HEK293 (cell line): ENCODE measurements at regions not wholly inside any gene's neighbourhood (a gene's known extent, or its start where the extent isn't known, plus 50 kb on each side); places are given as distances from the start of the nearest gene placed in this dataset.

Experiments
- CTCF ChIA-PET: fragments of 350-600 bp; formaldehyde crosslinking; extraction: SDS; loops from one replicate; lab custom pipeline; 2021; ENCODE audit warnings: antibody characterized with exemption; lab: Yijun Ruan, JAX
- POLR2A ChIA-PET: fragments of 300-600 bp; formaldehyde crosslinking; extraction: SDS; loops from one replicate; lab custom pipeline; 2020; ENCODE audit warnings: antibody characterized with exemption, inconsistent platforms; lab: Yijun Ruan, JAX
- H3K27ac ChIP-seq: fragments of 200-500 bp; sonication (Bioruptor generic); 2 replicates; pipeline ENCODE4 v1.5.1; 2014; ENCODE audit warnings: low read depth, low read length, control low read depth, inconsistent platforms; ENCODE audit errors: extremely low read depth
- H3K36me3 ChIP-seq, 2 experiments: fragments of 200-500 bp in 1 of 2; sonication (Bioruptor generic) in 1 of 2; 1 replicate in 1 of 2; 2 replicates in 1 of 2; pipeline ENCODE4 v1.5.1; 2014 to 2017; ENCODE audit warnings: inconsistent platforms in 2 of 2, low read length in 2 of 2; ENCODE audit not compliant: control insufficient read depth in 2 of 2, insufficient read depth in 1 of 2
- H3K4me1 ChIP-seq: fragments of 200-500 bp; sonication (Bioruptor generic); 2 replicates; pipeline ENCODE4 v1.5.1; 2014; ENCODE audit warnings: mild to moderate bottlenecking, low read length, inconsistent platforms; ENCODE audit not compliant: control insufficient read depth, insufficient read depth
- H3K4me3 ChIP-seq: 2 replicates; pipeline ENCODE4 v1.5.1; 2011; ENCODE audit warnings: low read depth, mild to moderate bottlenecking, control low read depth, low read length, moderate library complexity
- H3K9me3 ChIP-seq: fragments of 200-500 bp; sonication (Bioruptor generic); 2 replicates; pipeline ENCODE4 v1.5.1; 2014; ENCODE audit warnings: low read depth, low read length, inconsistent platforms; ENCODE audit not compliant: control insufficient read depth, insufficient read depth
- BCL6B ChIP-seq: fragments of 450-650 bp; formaldehyde crosslinking; IDR thresholded peaks from 2 replicates; pipeline ENCODE4 v1.5.1; 2017; ENCODE audit warnings: missing biosample characterization, missing genetic modification characterization
- FEZF1 ChIP-seq: fragments of 450-650 bp; formaldehyde crosslinking; IDR thresholded peaks from 2 replicates; pipeline ENCODE4 v1.5.1; 2016; ENCODE audit warnings: missing biosample characterization, missing genetic modification characterization
- GFI1B ChIP-seq: fragments of 450-650 bp; formaldehyde crosslinking; IDR thresholded peaks from 2 replicates; pipeline ENCODE4 v1.5.1; 2016; ENCODE audit warnings: missing biosample characterization, missing genetic modification characterization
- KLF7 ChIP-seq: fragments of 450-650 bp; formaldehyde crosslinking; IDR thresholded peaks from 2 replicates; pipeline ENCODE4 v1.5.1; 2016; ENCODE audit warnings: missing biosample characterization, missing genetic modification characterization, borderline replicate concordance
- REPIN1 ChIP-seq: fragments of 450-650 bp; formaldehyde crosslinking; IDR thresholded peaks from 2 replicates; pipeline ENCODE4 v1.5.1; 2017; ENCODE audit warnings: missing biosample characterization, missing genetic modification characterization, low read depth
- ZBTB10 ChIP-seq: fragments of 450-650 bp; formaldehyde crosslinking; IDR thresholded peaks from 2 replicates; pipeline ENCODE4 v1.5.1; 2016; ENCODE audit warnings: missing biosample characterization, missing genetic modification characterization
- ZNF157 ChIP-seq: fragments of 450-650 bp; formaldehyde crosslinking; IDR thresholded peaks from 2 replicates; pipeline ENCODE4 v1.5.1; 2016; ENCODE audit warnings: missing biosample characterization, missing genetic modification characterization
- ZNF19 ChIP-seq: fragments of 450-650 bp; formaldehyde crosslinking; IDR thresholded peaks from 2 replicates; pipeline ENCODE4; 2016; ENCODE audit warnings: missing biosample characterization, missing genetic modification characterization, low read depth
- ZNF2 ChIP-seq: fragments of 450-650 bp; formaldehyde crosslinking; IDR thresholded peaks from 2 replicates; pipeline ENCODE4 v1.5.1; 2016; ENCODE audit warnings: missing biosample characterization, missing genetic modification characterization
- ZNF221 ChIP-seq: fragments of 450-650 bp; formaldehyde crosslinking; IDR thresholded peaks from 2 replicates; pipeline ENCODE4 v1.5.1; 2017; ENCODE audit warnings: missing biosample characterization, missing genetic modification characterization, borderline replicate concordance
- ZNF561 ChIP-seq: fragments of 450-650 bp; IDR thresholded peaks from 2 replicates; pipeline ENCODE4 v1.5.1; 2018; ENCODE audit warnings: missing biosample characterization, missing genetic modification characterization, borderline replicate concordance
- ZNF571 ChIP-seq: fragments of 450-650 bp; formaldehyde crosslinking; IDR thresholded peaks from 2 replicates; pipeline ENCODE4 v1.5.0; 2017; ENCODE audit warnings: missing biosample characterization, missing genetic modification characterization
- ZNF600 ChIP-seq: fragments of 450-650 bp; formaldehyde crosslinking; IDR thresholded peaks from 2 replicates; pipeline ENCODE4 v1.5.1; 2016; ENCODE audit warnings: missing biosample characterization, missing genetic modification characterization
- ZNF830 ChIP-seq: fragments of 450-650 bp; IDR thresholded peaks from 2 replicates; pipeline ENCODE4 v1.5.0; 2018; ENCODE audit warnings: missing biosample characterization, missing genetic modification characterization, low read depth, mild to moderate bottlenecking, moderate library complexity
- TF ChIP-seq, protein P1 (sequence below): fragments of 450-650 bp; formaldehyde crosslinking; optimal IDR thresholded peaks from 2 replicates; pipeline ENCODE3; 2016; ENCODE audit warnings: missing biosample characterization, mild to moderate bottlenecking, missing genetic modification characterization
- TF ChIP-seq, protein P2 (sequence below): fragments of 450-650 bp; formaldehyde crosslinking; IDR thresholded peaks from 2 replicates; pipeline ENCODE4 v1.5.1; 2017; ENCODE audit warnings: missing biosample characterization, missing genetic modification characterization
- TF ChIP-seq, protein P3 (sequence below): fragments of 450-650 bp; formaldehyde crosslinking; IDR thresholded peaks from 2 replicates; pipeline ENCODE4 v1.5.1; 2016; ENCODE audit warnings: missing biosample characterization, missing genetic modification characterization, borderline replicate concordance
- TF ChIP-seq, protein P4 (sequence below): fragments of 450-650 bp; formaldehyde crosslinking; IDR thresholded peaks from 2 replicates; pipeline ENCODE4 v1.5.1; 2016; ENCODE audit warnings: missing biosample characterization, missing genetic modification characterization

- no peak for TF ChIP-seq FEZF1 (tag by site-specific recombination)
- no peak for TF ChIP-seq REPIN1
- TF ChIP-seq KLF7 (tag by site-specific recombination), result no peak
- no peak for TF ChIP-seq ZNF221 (tag by site-specific recombination)
- TF ChIP-seq, protein P1, sequence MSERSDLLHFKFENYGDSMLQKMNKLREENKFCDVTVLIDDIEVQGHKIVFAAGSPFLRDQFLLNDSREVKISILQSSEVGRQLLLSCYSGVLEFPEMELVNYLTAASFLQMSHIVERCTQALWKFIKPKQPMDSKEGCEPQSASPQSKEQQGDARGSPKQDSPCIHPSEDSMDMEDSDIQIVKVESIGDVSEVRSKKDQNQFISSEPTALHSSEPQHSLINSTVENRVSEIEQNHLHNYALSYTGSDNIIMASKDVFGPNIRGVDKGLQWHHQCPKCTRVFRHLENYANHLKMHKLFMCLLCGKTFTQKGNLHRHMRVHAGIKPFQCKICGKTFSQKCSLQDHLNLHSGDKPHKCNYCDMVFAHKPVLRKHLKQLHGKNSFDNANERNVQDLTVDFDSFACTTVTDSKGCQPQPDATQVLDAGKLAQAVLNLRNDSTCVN (tag by site-specific recombination), result no peak
- no peak for TF ChIP-seq ZNF830 (tag by site-specific recombination)
- TF ChIP-seq ZNF2, result no peak
- no peak for TF ChIP-seq GFI1B (tag by site-specific recombination)
- no peak for TF ChIP-seq ZNF571 (tag by site-specific recombination)
- TF ChIP-seq, protein P2, sequence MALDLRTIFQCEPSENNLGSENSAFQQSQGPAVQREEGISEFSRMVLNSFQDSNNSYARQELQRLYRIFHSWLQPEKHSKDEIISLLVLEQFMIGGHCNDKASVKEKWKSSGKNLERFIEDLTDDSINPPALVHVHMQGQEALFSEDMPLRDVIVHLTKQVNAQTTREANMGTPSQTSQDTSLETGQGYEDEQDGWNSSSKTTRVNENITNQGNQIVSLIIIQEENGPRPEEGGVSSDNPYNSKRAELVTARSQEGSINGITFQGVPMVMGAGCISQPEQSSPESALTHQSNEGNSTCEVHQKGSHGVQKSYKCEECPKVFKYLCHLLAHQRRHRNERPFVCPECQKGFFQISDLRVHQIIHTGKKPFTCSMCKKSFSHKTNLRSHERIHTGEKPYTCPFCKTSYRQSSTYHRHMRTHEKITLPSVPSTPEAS, result no peak
- no peak for TF ChIP-seq ZNF19 (tag by site-specific recombination)
- no peak for TF ChIP-seq ZNF561 (tag by site-specific recombination)
- no peak for TF ChIP-seq ZNF600
- TF ChIP-seq ZBTB10 (tag by site-specific recombination), result no peak
- no peak for TF ChIP-seq BCL6B (tag by site-specific recombination)
- TF ChIP-seq, protein P3, sequence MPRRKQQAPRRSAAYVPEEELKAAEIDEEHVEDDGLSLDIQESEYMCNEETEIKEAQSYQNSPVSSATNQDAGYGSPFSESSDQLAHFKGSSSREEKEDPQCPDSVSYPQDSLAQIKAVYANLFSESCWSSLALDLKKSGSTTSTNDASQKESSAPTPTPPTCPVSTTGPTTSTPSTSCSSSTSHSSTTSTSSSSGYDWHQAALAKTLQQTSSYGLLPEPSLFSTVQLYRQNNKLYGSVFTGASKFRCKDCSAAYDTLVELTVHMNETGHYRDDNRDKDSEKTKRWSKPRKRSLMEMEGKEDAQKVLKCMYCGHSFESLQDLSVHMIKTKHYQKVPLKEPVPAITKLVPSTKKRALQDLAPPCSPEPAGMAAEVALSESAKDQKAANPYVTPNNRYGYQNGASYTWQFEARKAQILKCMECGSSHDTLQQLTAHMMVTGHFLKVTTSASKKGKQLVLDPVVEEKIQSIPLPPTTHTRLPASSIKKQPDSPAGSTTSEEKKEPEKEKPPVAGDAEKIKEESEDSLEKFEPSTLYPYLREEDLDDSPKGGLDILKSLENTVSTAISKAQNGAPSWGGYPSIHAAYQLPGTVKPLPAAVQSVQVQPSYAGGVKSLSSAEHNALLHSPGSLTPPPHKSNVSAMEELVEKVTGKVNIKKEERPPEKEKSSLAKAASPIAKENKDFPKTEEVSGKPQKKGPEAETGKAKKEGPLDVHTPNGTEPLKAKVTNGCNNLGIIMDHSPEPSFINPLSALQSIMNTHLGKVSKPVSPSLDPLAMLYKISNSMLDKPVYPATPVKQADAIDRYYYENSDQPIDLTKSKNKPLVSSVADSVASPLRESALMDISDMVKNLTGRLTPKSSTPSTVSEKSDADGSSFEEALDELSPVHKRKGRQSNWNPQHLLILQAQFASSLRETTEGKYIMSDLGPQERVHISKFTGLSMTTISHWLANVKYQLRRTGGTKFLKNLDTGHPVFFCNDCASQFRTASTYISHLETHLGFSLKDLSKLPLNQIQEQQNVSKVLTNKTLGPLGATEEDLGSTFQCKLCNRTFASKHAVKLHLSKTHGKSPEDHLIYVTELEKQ (tag by site-specific recombination), result no peak
- TF ChIP-seq, protein P4, sequence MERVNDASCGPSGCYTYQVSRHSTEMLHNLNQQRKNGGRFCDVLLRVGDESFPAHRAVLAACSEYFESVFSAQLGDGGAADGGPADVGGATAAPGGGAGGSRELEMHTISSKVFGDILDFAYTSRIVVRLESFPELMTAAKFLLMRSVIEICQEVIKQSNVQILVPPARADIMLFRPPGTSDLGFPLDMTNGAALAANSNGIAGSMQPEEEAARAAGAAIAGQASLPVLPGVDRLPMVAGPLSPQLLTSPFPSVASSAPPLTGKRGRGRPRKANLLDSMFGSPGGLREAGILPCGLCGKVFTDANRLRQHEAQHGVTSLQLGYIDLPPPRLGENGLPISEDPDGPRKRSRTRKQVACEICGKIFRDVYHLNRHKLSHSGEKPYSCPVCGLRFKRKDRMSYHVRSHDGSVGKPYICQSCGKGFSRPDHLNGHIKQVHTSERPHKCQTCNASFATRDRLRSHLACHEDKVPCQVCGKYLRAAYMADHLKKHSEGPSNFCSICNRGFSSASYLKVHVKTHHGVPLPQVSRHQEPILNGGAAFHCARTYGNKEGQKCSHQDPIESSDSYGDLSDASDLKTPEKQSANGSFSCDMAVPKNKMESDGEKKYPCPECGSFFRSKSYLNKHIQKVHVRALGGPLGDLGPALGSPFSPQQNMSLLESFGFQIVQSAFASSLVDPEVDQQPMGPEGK (tag by site-specific recombination), result no peak
- no peak for TF ChIP-seq ZNF157
- Histone ChIP-seq H3K4me1 (no peaks in the 10 kb centered on the region), H3K27ac (no peak overlapping the region), H3K4me3 (no peak overlapping the region), H3K9me3 (no peaks in the 10 kb centered on the region), H3K36me3 (no peaks in the 10 kb centered on the region)
- CTCF ChIA-PET, result interaction anchor here (0.5 kb wide), 1 partner anchor 256 kb away, joined by 3 read pairs; no protein-coding TSS in a partner anchor
- POLR2A ChIA-PET, result no interaction called here
Observed at GRCh38 chr9:1355656-1356055, 305.5 kb downstream of the DMRT2 start.
